KMS-11 (cell line): ENCODE measurements at regions not wholly inside any gene's neighbourhood (a gene's known extent, or its start where the extent isn't known, plus 50 kb on each side); places are given as distances from the start of the nearest gene placed in this dataset.

Experiments used
- H2AFZ ChIP-seq: fragments of 200-600 bp; sonication (generic); 2 replicates; pipeline ENCODE4 v1.6.1; 2016; ENCODE audit warnings: antibody characterized with exemption, mixed run types, low read depth
- H3K27ac ChIP-seq: fragments of 200-600 bp; sonication (generic); 2 replicates; pipeline ENCODE4 v1.6.1; 2016; ENCODE audit warnings: mild to moderate bottlenecking, mixed run types
- H3K27me3 ChIP-seq: fragments of 200-600 bp; sonication (generic); 2 replicates; pipeline ENCODE4 v1.6.1; 2017; ENCODE audit warnings: mild to moderate bottlenecking, low read depth, mixed run types, moderate library complexity; ENCODE audit not compliant: insufficient read depth
- H3K36me3 ChIP-seq: fragments of 200-600 bp; sonication (generic); 2 replicates; pipeline ENCODE4 v1.6.1; 2017; ENCODE audit warnings: mild to moderate bottlenecking, mixed run types; ENCODE audit not compliant: insufficient read depth
- H3K4me1 ChIP-seq: fragments of 200-600 bp; sonication (generic); 2 replicates; pipeline ENCODE4 v1.6.1; 2016; ENCODE audit warnings: mild to moderate bottlenecking, low read depth, mixed run types; ENCODE audit not compliant: poor library complexity, severe bottlenecking
- H3K4me2 ChIP-seq: fragments of 200-600 bp; sonication (generic); 2 replicates; pipeline ENCODE4 v1.7.0; 2016; ENCODE audit warnings: mild to moderate bottlenecking, mixed run types
- H3K4me3 ChIP-seq: fragments of 200-600 bp; sonication (generic); IDR thresholded peaks from 2 replicates; pipeline ENCODE4 v1.6.1; 2017; ENCODE audit warnings: low read depth, low read length, mixed read lengths; ENCODE audit not compliant: insufficient read depth
- H3K79me2 ChIP-seq: fragments of 200-600 bp; sonication (generic); 2 replicates; pipeline ENCODE4 v1.6.1; 2016; ENCODE audit warnings: low read depth, mixed run types; ENCODE audit not compliant: insufficient read depth
- H3K9ac ChIP-seq: fragments of 200-600 bp; sonication (generic); 2 replicates; pipeline ENCODE4 v1.6.1; 2016; ENCODE audit warnings: mild to moderate bottlenecking, mixed run types
- H4K20me1 ChIP-seq: fragments of 200-600 bp; sonication (generic); 2 replicates; pipeline ENCODE4 v1.6.1; 2016; ENCODE audit warnings: mild to moderate bottlenecking, mixed run types; ENCODE audit not compliant: insufficient read depth
- TF ChIP-seq, protein P1 (sequence below): fragments of 200-600 bp; sonication (generic); conservative IDR thresholded peaks from 2 replicates; pipeline ENCODE4 v1.6.1; 2017; ENCODE audit warnings: low read depth, mild to moderate bottlenecking, antibody characterized with exemption, low read length, moderate library complexity, mixed read lengths

DNA sequence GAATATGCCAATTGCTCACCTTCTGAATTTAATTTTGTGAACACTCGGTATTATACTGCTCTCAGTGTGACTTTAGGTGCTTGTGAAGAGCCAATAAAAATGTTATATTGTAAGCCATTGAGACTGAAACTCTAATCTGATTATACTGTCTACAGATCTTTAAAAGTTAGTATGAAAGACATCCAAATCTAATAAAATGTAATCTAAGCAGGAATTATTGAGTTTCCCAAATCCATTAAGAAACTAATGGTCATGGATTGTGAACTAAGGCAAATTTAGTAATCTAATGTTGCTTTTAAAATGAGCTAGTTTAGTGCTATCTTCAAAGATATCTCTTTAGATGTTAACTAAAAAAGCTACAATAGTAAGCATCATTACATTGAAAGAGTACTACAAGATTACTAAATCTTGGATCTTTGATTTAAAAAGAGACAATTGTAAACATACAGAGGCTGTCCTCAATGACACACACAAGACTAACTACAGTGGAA lies 1132.4 kb upstream of the B3GALT2 start:
- Histone ChIP-seq H3K4me1 (no peaks in the 10 kb centered on the region), H3K27ac (no peak overlapping the region)

DNA sequence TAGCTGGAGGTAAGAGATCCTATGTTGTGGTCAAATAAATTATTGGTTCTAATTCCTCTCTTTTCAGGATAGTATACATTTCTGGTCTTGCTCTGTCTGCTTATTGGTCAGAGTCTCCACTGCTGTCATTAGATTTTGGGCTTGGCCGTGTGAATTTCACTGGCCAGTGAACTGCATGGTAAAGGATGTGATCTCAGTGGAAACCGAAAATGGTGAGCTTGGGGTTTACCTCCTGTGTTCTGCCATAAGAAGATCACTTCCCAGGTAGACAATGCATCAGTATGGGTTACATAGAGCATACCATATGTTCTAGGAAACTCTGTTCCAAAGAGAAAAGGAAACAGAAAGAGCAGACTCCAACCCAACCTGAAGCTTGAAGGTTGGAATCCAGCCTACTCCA lies 1123.3 kb upstream of the B3GALT2 start:
- Histone ChIP-seq H3K27me3 (no peaks in the 10 kb centered on the region), H4K20me1 (no peaks in the 10 kb centered on the region), H3K4me2 (no peak overlapping the region), H3K79me2 (no peaks in the 10 kb centered on the region), H3K36me3 (no peaks in the 10 kb centered on the region), H2AFZ (no peak overlapping the region), H3K4me1 (no peaks in the 10 kb centered on the region), H3K4me3 (no peak overlapping the region), H3K27ac (no peak overlapping the region), H3K9ac (no peak overlapping the region)
- TF ChIP-seq, protein P1, sequence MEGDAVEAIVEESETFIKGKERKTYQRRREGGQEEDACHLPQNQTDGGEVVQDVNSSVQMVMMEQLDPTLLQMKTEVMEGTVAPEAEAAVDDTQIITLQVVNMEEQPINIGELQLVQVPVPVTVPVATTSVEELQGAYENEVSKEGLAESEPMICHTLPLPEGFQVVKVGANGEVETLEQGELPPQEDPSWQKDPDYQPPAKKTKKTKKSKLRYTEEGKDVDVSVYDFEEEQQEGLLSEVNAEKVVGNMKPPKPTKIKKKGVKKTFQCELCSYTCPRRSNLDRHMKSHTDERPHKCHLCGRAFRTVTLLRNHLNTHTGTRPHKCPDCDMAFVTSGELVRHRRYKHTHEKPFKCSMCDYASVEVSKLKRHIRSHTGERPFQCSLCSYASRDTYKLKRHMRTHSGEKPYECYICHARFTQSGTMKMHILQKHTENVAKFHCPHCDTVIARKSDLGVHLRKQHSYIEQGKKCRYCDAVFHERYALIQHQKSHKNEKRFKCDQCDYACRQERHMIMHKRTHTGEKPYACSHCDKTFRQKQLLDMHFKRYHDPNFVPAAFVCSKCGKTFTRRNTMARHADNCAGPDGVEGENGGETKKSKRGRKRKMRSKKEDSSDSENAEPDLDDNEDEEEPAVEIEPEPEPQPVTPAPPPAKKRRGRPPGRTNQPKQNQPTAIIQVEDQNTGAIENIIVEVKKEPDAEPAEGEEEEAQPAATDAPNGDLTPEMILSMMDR: no peak

More for the DNA sequence above, 1132.4 kb upstream of the B3GALT2 start:
- TF ChIP-seq, protein P1: no peak
- Histone ChIP-seq H3K79me2 (no peaks in the 10 kb centered on the region), H3K27me3 (no peaks in the 10 kb centered on the region), H2AFZ (no peak overlapping the region), H4K20me1 (no peaks in the 10 kb centered on the region), H3K4me3 (no peak overlapping the region), H3K9ac (no peak overlapping the region), H3K36me3 (no peaks in the 10 kb centered on the region), H3K4me2 (no peak overlapping the region)

DNA sequence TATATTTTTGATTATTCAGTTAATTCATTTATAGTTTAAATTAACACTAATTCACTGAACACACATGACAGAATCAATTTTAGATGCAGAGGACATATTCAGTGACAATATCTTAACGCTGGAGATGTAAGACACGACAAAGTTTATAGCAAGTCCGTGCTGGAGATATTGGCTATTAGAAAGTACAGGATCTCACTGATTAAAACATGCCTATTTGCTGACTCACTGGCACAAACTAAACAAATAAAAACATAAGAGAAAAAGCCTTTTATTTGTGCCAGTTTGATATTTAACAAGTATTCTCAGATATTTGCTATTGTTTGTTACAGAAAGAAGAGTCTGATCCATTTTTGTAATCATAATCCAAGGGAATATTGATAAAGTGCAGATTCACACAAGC lies 1122.9 kb upstream of the B3GALT2 start:
- Histone ChIP-seq H3K4me2 (no peak overlapping the region), H3K36me3 (no peaks in the 10 kb centered on the region), H4K20me1 (no peaks in the 10 kb centered on the region), H3K79me2 (no peaks in the 10 kb centered on the region), H3K4me1 (no peaks in the 10 kb centered on the region), H2AFZ (no peak overlapping the region), H3K27ac (no peak overlapping the region), H3K4me3 (no peak overlapping the region), H3K27me3 (no peaks in the 10 kb centered on the region), H3K9ac (no peak overlapping the region)
- TF ChIP-seq, protein P1: no peak

DNA sequence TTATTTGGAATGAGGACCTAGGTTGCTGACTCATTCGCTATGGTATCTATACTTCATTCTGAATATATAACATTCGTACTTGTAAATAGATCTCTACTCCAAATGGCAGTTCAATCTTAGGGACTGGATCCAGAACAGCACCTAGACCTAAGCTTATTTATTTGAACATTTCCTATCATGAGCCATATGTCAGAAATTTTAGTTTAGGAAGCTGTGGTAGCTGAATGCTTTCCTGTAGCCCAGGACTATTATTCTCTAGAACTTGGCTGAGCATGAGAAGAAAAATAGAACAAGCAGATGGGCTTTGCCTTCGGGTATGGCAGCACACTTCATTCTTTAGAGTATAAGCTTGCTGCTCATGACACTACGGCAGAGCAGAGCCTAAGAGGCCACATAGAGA lies 1114.4 kb upstream of the B3GALT2 start:
- peaks cover 15% of the 10 kb centered on the region for H3K4me1 ChIP-seq
- H3K4me3 ChIP-seq: no peak overlapping the region
- H3K79me2 ChIP-seq: no peaks in the 10 kb centered on the region
- H3K36me3 ChIP-seq: no peaks in the 10 kb centered on the region
- H3K9ac ChIP-seq: no peak overlapping the region
- no peak overlapping the region for H3K27ac ChIP-seq
- no peaks in the 10 kb centered on the region for H4K20me1 ChIP-seq
- H2AFZ ChIP-seq: no peak overlapping the region
- no peaks in the 10 kb centered on the region for H3K27me3 ChIP-seq
- TF ChIP-seq, protein P1: no peak
- no peak overlapping the region for H3K4me2 ChIP-seq
